ENCODE measurements at regions not wholly inside any gene's neighbourhood (a gene's known extent, or its start where the extent isn't known, plus 50 kb on each side); places are given as distances from the start of the nearest gene placed in this dataset.

- in situ Hi-C loops (cut with MboI; ENCODE audit: low sequenced_read_pairs, unreplicated experiment): loop anchor here (10.0 kb wide), 1 partner anchor 125 kb away; no protein-coding TSS in a partner anchor
- DNase-seq (ENCODE audit: low spot score): no peak
- TF ChIP-seq CTCF (IDR thresholded peaks at IDR 0.05; ENCODE audit: borderline replicate concordance, control extremely low read depth, extremely low read depth, insufficient read depth, missing control alignments): no peak
These were observed 260.7 kb upstream of the UMPS start for GRCh38 chr3:124469555-124469954.

GRCh38 chr3:124478830-124479229 is 251.4 kb upstream of the UMPS start:
- TF ChIP-seq CTCF (IDR thresholded peaks at IDR 0.05; ENCODE audit: borderline replicate concordance, control extremely low read depth, extremely low read depth, insufficient read depth, missing control alignments): no peak
- no peak for DNase-seq (ENCODE audit: low spot score)
- in situ Hi-C loops (cut with MboI; ENCODE audit: low sequenced_read_pairs, unreplicated experiment): no loop called here

- DNase-seq (ENCODE audit: low spot score): no peak
- in situ Hi-C loops (cut with MboI; ENCODE audit: low sequenced_read_pairs, unreplicated experiment): no loop called here
These were observed 246.3 kb upstream of the UMPS start for GRCh38 chr3:124483915-124484470.

GRCh38 chr3:124486324-124486723 is 243.9 kb upstream of the UMPS start:
- in situ Hi-C loops (cut with MboI; ENCODE audit: low sequenced_read_pairs, unreplicated experiment): no loop called here
- no peak for DNase-seq (ENCODE audit: low spot score)
- no peak for TF ChIP-seq CTCF (IDR thresholded peaks at IDR 0.05; ENCODE audit: borderline replicate concordance, control extremely low read depth, extremely low read depth, insufficient read depth, missing control alignments)

More at GRCh38 chr3:124483915-124484470, 246.3 kb upstream of the UMPS start:
- no peak for TF ChIP-seq CTCF (IDR thresholded peaks at IDR 0.05; ENCODE audit: borderline replicate concordance, control extremely low read depth, extremely low read depth, insufficient read depth, missing control alignments)

GRCh38 chr3:124489506-124489905 is 240.7 kb upstream of the UMPS start:
- no peak for DNase-seq (ENCODE audit: low spot score)
- in situ Hi-C loops (cut with MboI; ENCODE audit: low sequenced_read_pairs, unreplicated experiment): no loop called here
- TF ChIP-seq CTCF (IDR thresholded peaks at IDR 0.05; ENCODE audit: borderline replicate concordance, control extremely low read depth, extremely low read depth, insufficient read depth, missing control alignments): no peak

- in situ Hi-C loops (cut with MboI; ENCODE audit: low sequenced_read_pairs, unreplicated experiment): no loop called here
- no peak for TF ChIP-seq CTCF (IDR thresholded peaks at IDR 0.05; ENCODE audit: borderline replicate concordance, control extremely low read depth, extremely low read depth, insufficient read depth, missing control alignments)
- no peak for DNase-seq (ENCODE audit: low spot score)
These were observed 239.2 kb upstream of the UMPS start for GRCh38 chr3:124491098-124491497.

Measured in GM13976 (cell line).